ENCODE measurements at regions not wholly inside any gene's neighbourhood (a gene's known extent, or its start where the extent isn't known, plus 50 kb on each side); places are given as distances from the start of the nearest gene placed in this dataset.

DNA sequence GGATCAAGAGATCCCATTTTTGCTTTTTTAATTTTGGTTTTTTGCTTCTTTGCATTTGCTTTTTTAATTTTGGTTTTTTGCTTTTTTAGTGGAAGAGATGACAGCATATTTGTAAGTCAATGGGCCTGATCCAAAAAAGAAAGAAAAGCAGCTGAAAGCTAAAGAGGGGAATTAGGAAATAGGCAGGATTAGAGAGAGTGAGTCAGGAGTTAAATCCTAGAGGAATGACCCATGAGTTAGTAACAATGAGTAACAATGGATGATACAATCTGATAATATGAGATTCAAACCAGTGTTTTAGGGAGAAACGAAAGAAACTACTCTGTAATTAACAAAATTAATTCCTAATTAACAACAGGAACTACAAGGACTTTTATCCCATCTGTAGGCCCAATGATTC, 111.2 kb upstream of the SGCG start:
- TF ChIP-seq ATF2 (IDR thresholded peaks at IDR 0.05; ENCODE audit: low read length) (no peak), POU5F1 (IDR thresholded peaks at IDR 0.05; ENCODE audit: low read depth, low read length) (no peak), POLR2AphosphoS5 (IDR thresholded peaks at IDR 0.05; ENCODE audit: low read depth, low read length) (no peak)
